Peyer's patch (tissue), 4 donors: ENCODE measurements at regions not wholly inside any gene's neighbourhood (a gene's known extent, or its start where the extent isn't known, plus 50 kb on each side); places are given as distances from the start of the nearest gene placed in this dataset.

Source experiments
- POLR2A ChIP-seq, 2 donors: fragments of 450-650 bp; IDR thresholded peaks; one replicate each; pipeline ENCODE4 v1.5.1; 2017; ENCODE audit warnings: antibody characterized with exemption in 2 of 2, mild to moderate bottlenecking in 2 of 2, moderate library complexity in 2 of 2
- TF ChIP-seq, protein P1 (sequence below), 6 experiments: fragments of 450-650 bp in 4 of 6; fragments of 200-600 bp in 2 of 6; sonication (generic) in 1 of 6; IDR thresholded peaks; one replicate each; pipeline ENCODE4 v1.5.1; 2017 to 2019; ENCODE audit warnings: antibody characterized with exemption in 6 of 6, mild to moderate bottlenecking in 3 of 6, moderate library complexity in 1 of 6

DNA sequence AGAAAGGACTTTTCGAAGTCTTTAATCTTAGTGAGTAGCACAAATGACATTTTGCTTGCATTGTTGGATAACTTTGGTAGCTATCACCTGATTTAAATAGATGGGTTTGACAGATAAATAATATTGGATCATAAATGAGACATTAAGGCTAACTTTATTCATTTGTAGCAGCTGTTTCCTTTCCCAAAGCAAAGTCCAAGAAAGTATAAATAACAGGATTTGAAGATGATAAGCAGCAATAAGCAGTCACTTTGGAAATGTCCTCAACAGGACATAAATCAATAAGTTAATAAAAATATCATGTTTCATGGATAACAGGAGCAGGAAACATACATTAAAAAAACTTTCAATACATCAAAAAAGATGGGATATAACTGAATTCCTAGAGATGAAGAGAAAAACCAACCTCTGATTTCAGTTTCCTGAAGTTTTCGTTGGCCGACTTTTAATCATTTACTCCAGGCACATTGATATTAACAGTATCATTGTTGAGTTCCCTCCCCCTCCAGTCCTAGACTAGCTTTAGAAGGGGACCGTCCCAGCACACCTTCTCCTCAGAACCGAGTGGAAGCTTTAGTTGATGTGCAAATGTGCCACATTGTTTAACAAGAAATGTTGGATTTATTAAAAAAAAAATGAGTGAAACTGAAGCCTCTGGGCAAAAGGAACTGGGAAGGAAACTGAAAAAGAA is 169.9 kb upstream of the AGA start:
- TF ChIP-seq POLR2A (IDR thresholded peaks at IDR 0.05): no peak
- TF ChIP-seq, protein P1, sequence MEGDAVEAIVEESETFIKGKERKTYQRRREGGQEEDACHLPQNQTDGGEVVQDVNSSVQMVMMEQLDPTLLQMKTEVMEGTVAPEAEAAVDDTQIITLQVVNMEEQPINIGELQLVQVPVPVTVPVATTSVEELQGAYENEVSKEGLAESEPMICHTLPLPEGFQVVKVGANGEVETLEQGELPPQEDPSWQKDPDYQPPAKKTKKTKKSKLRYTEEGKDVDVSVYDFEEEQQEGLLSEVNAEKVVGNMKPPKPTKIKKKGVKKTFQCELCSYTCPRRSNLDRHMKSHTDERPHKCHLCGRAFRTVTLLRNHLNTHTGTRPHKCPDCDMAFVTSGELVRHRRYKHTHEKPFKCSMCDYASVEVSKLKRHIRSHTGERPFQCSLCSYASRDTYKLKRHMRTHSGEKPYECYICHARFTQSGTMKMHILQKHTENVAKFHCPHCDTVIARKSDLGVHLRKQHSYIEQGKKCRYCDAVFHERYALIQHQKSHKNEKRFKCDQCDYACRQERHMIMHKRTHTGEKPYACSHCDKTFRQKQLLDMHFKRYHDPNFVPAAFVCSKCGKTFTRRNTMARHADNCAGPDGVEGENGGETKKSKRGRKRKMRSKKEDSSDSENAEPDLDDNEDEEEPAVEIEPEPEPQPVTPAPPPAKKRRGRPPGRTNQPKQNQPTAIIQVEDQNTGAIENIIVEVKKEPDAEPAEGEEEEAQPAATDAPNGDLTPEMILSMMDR (IDR thresholded peaks at IDR 0.05): no peak
